Activated CD8-positive, alpha-beta memory T cell treated with anti-CD3 and anti-CD28 coated beads for 36 hours (primary cell): ENCODE measurements at regions not wholly inside any gene's neighbourhood (a gene's known extent, or its start where the extent isn't known, plus 50 kb on each side); places are given as distances from the start of the nearest gene placed in this dataset.
"Not testable (repeated sequence)": the region's sequence is repeated elsewhere in the genome, so short reads cannot be mapped to it uniquely, and the experiment has no call there.

Source experiments
- CTCF ChIA-PET: fragments of 350-600 bp; sonication (Branson Sonifier 250); formaldehyde crosslinking; loops from one replicate; lab custom pipeline; 2021; ENCODE audit warnings: antibody characterized with exemption; lab: Charles Lee
- POLR2A ChIA-PET: fragments of 350-600 bp; sonication (Branson Sonifier 250); formaldehyde crosslinking; loops from one replicate; lab custom pipeline; 2021; ENCODE audit warnings: antibody characterized with exemption; lab: Charles Lee

DNA sequence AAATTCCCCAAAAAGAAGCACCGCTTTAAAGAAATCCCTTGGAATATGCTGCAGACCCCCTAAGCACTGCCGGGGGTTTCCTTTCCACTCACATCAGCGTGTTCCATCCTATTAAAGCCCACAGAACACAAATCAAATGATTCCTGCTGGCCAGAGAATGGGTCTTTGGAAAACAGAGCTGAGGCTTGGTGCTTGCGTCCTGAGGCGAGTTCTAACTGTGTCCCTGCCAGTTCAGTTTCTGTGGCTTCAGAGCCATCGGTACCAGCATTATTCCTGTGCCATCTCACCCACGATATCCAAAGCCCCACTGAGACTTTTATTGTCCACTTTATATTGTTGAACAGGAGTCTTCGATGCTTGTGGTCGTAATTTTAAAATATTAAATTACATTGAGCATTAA lies 142.0 kb upstream of the SYT13 start:
- POLR2A ChIA-PET, result no interaction called here
- CTCF ChIA-PET, result no interaction called here

DNA sequence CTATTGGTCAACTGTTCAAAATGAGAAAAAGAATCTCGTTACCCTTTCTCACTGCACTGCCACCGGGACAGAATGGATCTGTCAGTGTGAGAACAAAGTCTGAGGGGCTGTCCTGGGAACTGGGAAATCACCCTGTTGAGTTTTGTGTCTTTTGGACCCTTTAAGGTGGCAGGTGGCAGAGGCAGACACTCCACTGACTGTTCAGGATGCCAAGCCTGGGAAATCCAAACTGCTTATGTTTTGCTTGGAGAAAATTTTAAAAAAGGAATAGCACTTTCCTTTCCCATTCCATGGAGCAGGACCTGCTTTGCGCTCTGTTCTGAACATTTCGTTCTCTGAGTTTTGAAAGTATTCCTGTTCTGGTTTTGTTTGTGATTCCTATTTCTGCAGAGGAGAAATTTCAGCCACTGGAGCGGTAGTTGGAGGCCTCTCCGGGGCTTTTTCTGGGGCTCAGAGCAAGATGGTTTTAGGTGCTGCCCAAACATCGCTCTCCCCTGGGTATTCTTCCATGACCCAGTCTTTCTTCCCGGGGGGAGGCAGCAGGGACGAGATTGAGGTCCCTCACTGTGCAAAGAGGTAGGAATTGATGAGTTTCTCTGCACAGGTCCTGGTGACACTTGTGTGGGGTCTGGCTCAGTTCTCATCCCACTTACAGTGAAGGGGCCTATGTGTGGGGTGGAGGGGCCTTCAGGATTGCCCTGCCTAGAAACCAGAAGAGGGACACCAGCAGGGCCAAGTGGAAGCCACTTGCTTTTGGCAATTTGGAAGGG lies 138.5 kb upstream of the SYT13 start:
- CTCF ChIA-PET, result no interaction called here
- POLR2A ChIA-PET, result no interaction called here

DNA sequence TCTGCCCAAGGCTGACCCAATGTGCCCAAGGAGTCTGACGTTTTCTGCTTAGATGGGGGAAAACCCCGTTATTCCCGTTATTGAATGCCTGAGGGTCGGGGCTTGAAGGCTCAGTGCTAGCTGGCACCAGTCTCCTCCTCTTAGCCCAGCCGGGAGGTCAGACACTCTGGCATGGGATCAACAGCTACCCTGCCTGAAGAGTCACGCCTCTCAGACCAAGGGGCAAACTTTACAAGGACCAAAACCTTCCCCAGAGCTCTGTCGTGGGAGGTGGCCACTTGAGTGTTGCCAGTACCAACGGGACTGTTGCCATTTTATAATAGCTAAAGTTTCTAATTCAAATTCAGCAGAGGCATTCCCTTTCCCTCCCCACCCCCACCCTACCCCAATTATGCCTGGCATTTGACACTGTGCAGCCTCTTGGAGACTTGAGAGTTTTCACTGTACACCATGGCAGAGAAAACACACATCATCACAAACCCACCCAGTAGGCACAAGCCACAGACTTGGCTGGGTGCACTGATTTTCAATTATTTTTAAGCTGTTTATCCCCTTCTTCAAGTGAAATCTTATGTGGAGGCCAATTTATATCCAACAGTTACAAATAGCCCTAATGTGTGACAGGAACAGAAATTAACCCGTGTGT lies 137.5 kb upstream of the SYT13 start:
- POLR2A ChIA-PET, result no interaction called here
- CTCF ChIA-PET, result no interaction called here

DNA sequence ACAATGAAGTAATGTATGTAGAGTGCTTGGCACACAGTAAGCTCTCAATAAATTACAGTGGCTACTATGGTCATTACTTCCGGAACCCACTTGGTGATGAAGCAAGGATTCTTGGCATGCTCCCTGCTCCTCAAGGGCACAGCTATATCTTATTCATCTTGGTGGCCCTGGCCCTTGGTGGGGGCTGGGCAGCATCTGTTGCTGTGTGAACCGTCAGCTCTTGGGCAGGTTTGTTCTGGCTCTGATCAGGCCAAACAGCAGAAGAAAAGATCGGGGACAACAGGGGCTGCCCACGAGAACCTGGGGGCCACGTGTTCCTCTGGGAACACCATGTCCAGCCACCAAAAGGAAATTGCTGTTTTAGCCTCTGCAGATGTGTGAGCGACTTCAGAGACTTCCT lies 136.9 kb upstream of the SYT13 start:
- POLR2A ChIA-PET, result no interaction called here
- CTCF ChIA-PET, result no interaction called here

DNA sequence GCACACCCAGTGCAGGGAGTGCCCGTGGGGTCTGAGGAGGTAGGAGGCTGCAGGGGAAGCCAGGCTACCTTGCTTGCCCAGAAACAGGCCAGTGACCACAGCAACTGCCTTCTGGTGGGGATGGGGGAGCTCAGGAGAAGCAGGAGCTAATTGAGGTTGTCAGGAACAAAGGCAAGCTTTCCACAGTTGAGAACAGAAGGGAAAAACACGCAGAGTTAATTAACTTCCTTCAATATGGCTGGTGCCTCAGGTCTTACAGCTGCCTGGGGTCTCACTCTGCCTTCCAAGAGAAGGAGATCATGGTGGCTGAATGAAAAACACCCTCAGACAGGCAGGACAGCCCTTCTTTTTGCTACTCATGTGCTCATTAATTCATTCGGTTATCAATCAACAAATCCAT lies 127.9 kb upstream of the SYT13 start:
- ChIA-PET CTCF (no interaction called here), POLR2A (no interaction called here)

DNA sequence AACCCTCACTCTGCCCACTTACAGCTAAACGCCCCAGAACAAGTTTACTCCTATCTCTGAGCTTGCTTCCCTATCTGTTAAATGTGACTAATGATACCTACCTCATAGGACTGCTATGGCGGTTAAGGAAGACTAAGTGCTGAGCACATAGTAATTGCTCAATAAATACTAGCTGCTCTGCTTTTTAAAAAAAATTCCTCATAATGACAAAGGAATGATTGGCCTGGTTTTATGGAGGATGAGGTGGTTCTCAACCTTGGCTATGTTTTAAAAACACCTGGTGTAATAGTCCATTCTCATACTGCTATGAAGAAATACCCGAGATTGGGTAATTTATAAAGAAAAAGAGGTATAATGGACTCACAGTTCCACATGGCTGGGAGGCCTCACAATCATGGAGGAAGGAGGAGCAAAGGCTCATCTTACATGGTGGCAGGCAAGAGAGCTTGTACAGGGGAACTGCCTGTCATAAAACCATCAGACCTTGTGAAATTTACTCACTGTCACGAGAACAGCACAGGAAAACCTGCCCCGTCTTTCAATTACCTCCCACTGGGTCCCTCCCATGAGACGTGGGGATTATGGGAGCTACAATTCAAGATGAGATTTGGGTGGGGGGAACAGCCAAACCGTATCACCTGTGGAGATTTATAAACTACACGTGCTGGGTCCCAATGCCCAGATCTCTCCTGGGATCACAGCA lies 127.2 kb upstream of the SYT13 start:
- CTCF ChIA-PET, result no interaction called here
- POLR2A ChIA-PET, result no interaction called here

DNA sequence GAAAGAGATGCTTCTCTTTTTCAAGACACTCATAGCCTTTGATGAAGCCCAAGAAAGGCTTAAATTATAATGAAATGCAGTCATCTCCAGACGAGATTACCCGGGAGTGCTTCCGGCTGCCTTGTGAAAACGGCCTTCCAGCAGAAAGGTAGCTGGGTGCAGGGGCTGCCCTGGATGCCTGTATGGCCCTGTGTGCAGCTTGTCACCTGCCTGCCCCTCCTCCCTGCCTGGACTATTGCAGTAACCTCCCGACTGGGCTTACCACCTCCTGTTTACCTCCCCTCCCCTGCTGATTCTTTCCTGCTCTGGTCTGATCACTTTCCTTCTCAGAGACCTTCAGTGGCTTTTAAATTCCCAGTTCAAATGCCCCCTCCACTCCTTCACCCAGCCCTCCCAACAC lies 126.4 kb upstream of the SYT13 start:
- ChIA-PET POLR2A (no interaction called here), CTCF (no interaction called here)

DNA sequence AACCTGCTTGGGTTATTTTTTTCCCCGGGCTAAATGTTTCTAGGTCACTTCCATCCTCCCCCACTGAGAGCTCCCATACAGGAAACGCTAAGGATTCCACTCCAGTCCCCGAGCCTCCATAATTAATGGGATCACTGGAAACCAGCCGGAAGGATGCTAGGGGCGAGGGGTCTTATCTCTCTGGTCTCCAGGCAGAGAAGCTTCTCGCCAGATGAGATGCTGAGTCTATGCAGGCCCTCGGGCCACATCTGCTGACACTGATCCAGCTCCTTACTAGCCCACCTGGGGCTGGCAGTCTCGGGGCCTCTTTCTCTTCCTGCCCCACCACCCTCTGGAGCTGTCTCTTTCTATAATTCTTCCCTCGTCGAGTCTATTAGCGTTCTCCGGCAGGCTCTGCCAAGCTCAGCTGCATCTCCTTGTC lies 125.9 kb upstream of the SYT13 start:
- CTCF ChIA-PET, result no interaction called here
- POLR2A ChIA-PET, result no interaction called here

DNA sequence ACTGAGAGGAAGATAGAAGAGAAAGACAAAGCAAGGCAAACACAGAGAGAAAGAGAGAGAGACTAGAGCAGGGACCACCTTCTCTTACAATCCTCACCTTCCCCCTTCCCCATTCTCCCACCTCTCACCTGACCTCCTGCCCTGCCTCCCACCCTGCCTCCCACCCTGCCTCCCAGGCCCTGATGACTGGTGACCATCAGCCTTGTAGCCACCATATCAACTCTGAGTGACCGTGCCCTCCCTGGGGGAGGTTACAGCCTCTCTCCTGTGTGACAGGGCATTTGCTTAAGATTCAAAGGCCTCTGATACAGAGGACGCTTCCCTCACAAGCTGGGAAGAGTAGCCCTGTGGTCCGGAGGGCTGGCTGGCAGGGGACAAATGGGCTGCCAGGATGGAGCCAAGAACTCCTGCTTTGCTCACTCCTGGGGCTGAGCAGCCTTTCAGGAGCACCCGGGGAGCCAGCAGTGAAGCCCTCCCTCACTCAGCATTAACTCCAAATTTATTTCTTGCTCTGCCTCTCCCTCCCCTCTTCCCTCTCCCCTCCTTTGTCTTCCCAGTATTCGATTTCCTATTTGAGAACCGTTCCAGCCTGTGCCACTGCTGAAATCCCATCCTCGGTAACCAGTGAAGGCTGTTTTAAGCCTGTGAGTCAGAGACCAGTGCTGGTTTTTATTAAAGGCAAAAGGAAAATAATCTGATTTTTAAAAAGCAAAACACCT lies 125.2 kb upstream of the SYT13 start:
- CTCF ChIA-PET, result no interaction called here
- POLR2A ChIA-PET, result no interaction called here

DNA sequence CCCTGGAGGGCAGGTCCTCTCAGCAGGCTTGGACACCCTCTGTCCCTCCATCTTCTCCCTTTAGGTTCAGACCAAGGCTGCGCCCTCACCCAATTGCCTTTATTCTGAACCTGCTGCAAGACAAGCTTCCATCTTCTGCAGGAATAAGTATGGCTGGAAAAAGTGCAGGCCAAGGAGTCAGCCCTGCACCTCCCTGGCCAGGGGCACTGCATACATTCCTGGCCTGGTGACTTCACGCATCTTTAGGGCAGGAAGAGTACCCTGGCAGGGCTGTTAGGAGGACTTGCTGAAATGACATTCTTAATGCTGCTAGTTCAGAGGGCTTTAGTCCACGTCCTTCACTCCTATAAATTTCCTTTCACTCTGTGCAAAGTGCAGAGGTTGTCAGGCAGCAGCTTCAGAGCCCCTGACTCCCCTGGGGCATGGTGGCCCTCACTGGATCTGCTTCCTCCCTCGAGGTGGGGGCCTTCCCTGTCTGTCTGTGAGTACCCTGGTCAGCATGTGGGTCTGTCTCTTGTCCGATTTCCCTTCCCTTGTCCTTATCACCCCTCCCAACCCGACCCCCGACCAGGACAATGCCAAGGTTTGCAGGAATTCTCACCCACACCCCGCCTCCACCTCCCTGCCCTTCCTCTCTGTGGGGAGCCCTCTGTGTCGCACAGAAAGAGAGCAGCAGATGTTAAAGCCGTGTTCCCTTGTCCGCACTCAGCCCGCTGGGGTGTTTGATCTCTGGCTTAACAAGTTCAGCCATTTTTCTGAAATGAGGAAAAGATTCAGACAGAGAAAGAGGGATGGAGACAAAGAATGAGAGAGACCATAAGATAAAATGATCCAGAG lies 124.5 kb upstream of the SYT13 start:
- CTCF ChIA-PET, result no interaction called here
- POLR2A ChIA-PET, result no interaction called here

DNA sequence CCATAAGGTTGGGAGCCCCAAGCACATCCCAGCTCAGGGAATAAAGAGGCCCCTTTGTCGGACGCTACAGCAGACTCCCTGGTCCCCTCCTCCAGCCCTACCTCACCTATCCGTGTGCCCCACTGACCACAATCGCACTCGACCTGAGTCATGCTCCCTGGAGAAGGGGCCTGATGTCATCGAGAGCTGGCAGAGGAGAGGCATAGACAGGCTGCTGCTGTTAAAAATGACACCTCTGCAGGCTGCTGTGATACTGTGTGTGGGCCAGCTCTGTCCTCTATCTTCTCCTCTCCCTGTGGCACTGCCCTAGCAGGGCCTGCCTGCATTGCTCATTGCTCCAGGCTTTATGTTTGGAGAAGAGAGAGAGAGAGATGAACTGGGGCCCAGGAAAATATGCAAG lies 123.4 kb upstream of the SYT13 start:
- ChIA-PET CTCF (no interaction called here), POLR2A (no interaction called here)

DNA sequence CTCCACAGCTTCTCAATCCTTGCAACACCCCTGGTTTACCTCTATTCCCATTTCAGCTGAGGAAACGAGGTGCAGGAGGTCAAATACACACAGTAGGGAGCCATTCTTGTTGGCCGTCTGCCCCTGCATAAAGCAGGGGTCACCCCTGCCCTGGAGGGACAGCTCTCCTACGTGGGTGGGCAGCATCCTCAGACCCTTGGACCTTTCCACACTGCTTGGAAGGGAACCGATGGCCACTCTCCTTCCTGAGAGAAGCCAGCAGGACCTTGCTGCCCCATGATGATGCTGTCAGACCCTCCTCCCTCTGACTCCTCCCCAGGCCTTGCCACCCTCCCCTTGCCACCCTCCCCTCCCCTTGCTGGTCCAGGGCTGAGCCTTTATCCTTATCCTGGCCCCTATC lies 121.1 kb upstream of the SYT13 start:
- ChIA-PET POLR2A (no interaction called here), CTCF (no interaction called here)

DNA sequence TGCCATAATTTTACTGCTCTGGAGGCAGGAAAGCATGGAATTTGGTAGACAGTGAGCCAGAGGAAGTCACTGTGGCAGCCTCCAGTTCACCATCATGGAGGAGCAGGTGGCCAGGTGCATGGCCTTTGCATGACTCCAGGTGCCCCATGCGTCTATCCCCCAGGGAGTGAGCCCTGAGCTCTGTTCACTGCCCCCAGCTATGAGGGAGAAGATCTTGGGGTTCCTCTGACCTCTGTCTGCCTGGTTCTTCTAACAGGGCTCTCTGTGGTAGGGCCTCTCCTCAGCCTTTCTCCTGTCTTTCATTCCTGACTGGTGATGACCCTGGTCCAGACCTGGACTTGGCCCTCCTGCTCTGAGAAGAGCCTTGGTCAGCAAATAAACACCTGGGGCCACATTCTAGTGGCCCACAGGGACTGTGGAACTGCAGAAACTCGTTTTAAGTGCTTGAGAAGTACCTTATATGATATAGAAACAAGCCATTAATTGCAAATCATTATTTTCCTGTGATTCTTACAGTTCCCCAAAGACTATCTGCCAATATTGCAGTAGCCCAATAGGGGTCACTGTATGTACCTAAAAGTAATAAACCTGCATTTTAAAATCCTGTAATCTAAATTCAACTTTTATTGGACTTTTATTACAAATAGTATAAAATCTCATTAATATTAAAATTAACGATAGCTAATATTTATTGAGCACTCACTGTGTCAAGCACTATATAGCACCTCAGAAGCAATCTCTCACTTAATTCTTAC lies 120.0 kb upstream of the SYT13 start:
- ChIA-PET CTCF (interaction anchor here (1.1 kb wide), 1 partner anchor 366 kb away, joined by 3 read pairs; no protein-coding TSS in a partner anchor), POLR2A (no interaction called here)

DNA sequence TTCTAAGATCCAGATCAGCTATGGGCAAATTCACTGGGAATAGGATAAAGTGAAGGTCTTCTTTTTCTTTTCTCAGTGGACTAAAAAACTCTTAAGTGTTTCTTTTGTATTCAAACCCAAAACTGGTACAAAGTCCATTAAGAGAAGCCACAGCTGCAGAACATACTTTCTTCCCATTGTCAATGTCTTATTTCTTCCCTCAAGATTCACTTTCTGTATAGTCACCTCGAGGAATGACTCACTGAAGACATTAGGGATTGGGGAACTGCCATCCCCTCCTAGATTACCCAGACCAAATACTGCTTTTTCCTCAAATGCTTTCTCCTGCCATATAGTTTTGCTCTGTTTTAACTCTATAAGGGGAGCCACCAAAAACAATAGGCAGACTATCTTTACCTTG lies 117.4 kb upstream of the SYT13 start:
- POLR2A ChIA-PET, CTCF ChIA-PET: not testable (repeated sequence)

DNA sequence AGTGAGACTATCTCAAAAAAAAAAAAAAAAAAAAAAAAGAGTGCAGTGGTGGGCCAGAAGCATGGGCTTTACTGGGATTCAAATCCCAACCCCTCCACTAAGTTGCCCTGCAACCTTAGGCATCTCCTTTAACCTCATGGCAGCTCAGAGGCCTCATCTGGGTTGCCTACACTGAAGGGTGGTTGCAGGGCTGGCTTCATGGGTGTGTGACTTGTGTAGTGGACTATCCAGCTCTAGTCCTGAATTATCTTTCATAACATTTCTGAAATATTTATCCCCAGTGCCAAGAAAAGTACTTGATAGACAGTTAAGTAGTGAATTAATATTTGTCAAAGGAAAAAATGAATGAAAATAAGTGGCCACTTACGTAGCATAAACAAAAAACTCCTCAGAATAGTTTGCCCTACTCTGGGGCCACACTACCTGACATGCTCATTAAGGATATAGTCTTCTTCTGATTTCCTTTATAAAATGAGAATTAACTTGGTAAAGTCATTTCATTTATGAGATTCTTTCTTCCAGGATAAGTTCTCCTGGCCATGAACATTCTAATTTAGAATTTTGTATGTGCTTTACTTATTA lies 116.0 kb upstream of the SYT13 start:
- POLR2A ChIA-PET, result no interaction called here
- CTCF ChIA-PET, result interaction anchor here (0.7 kb wide), 2 partner anchors 253 to 413 kb away, joined by 4 read pairs; no protein-coding TSS in a partner anchor

DNA sequence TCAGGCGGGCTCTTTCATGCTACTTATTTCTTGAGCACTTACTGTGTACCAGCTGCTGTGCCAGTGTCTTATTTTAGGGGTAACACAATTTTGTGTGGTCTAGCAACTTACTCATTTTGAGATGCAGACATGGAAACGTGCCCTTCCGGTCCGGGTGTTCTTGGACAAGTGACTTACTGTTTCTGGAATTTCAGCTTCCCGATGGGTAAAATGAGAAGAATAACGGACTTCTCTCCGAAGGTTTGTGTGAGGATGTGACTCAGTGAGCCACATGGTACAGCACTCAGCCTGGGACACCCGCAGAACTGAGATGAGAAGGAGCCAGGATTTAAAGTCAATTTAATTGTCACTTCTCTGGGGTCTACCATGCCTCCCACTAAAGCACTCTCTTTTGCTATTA lies 114.5 kb upstream of the SYT13 start:
- CTCF ChIA-PET, result no interaction called here
- POLR2A ChIA-PET, result no interaction called here

DNA sequence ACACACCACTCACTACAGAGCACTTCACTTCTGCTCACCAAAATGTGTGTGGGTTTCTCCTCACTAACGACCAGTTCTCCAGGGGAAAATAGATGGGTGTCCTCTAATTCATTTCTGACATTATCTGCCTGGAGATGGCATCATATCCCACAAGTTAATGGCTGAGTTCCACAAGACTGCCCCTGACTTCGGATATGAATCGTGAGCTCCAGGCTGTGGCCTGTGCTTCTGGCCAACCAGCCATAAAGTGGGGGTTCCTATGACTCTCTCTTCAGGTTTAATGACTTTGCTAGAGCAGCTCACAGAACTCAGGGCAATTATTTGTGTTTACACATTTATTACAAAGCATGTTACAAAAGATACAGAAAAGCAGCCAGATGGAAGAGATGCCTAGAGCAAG lies 113.0 kb upstream of the SYT13 start:
- POLR2A ChIA-PET, result no interaction called here
- CTCF ChIA-PET, result no interaction called here

DNA sequence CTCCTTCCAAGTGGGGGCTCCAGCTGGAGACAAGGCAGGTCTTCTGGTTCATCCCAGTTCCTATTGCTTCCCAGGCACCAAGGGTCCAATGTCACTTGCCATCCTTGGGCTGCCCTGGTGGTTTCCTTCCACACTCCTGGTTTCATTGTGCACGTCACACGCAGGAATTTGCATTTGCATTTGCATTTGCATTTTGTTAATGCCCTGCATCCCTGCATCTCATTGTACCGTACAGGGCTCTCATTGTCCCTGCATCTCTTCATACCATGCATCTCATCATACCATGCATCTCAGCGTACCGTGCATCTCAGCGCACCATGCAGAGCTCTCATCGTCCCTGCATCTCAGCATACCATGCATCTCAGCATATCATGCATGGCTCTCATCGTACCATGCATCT lies 112.2 kb upstream of the SYT13 start:
- CTCF ChIA-PET, result no interaction called here

More for the DNA sequence above, 112.2 kb upstream of the SYT13 start:
- POLR2A ChIA-PET, result no interaction called here
